ENCODE measurements at regions not wholly inside any gene's neighbourhood (a gene's known extent, or its start where the extent isn't known, plus 50 kb on each side); places are given as distances from the start of the nearest gene placed in this dataset.

DNA sequence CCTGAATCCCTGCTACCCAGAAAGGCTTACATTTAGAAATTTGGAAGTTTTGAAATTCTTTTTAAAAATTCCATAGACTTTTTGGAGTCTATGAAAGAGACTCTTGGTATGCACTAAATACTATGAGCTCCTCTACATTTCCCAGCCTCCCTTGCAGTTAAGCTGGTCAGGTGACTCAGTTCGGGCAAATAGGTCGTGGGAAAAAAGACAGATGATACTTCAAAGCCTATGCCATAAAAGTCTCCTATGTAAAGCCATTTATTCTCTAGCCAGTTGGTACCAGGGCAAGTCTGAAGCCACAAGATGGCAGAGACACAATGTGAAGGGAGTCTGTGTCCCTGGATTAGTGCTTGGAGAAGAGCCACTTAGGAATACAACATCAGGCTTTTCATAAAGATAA is 101.8 kb downstream of the BOD1 start:
- DNase-seq (ENCODE audit: low spot score) (no peak), ATAC-seq (ENCODE audit: low FRiP score) (no peak)
- TF ChIP-seq, protein P1, sequence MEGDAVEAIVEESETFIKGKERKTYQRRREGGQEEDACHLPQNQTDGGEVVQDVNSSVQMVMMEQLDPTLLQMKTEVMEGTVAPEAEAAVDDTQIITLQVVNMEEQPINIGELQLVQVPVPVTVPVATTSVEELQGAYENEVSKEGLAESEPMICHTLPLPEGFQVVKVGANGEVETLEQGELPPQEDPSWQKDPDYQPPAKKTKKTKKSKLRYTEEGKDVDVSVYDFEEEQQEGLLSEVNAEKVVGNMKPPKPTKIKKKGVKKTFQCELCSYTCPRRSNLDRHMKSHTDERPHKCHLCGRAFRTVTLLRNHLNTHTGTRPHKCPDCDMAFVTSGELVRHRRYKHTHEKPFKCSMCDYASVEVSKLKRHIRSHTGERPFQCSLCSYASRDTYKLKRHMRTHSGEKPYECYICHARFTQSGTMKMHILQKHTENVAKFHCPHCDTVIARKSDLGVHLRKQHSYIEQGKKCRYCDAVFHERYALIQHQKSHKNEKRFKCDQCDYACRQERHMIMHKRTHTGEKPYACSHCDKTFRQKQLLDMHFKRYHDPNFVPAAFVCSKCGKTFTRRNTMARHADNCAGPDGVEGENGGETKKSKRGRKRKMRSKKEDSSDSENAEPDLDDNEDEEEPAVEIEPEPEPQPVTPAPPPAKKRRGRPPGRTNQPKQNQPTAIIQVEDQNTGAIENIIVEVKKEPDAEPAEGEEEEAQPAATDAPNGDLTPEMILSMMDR (IDR thresholded peaks at IDR 0.05), result no peak

DNA sequence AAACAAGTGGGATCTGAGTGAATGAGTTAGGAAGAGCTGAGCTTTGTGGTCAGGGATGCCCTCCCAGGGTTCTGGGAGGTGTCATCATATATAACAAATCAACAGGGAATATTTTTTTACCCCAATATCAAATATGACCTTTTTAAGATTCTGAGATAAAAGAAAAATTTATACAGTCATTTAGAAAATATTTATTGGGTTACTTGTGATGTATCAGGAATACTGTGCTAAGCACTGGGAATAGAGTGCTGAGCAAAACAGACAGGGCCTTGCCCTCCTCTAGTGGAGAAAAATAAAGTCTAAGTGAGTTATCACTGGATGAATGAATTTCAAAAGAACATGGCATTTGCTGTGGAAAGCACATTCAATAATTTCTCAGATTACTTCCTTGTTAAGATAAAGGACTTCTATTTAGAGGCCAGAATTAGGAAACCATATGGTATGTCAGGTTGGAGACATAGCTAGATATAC is 102.9 kb downstream of the BOD1 start:
- TF ChIP-seq, protein P1 (IDR thresholded peaks at IDR 0.05), result no peak
- no peak for ATAC-seq (ENCODE audit: low FRiP score)
- no peak for DNase-seq (ENCODE audit: low spot score)

DNA sequence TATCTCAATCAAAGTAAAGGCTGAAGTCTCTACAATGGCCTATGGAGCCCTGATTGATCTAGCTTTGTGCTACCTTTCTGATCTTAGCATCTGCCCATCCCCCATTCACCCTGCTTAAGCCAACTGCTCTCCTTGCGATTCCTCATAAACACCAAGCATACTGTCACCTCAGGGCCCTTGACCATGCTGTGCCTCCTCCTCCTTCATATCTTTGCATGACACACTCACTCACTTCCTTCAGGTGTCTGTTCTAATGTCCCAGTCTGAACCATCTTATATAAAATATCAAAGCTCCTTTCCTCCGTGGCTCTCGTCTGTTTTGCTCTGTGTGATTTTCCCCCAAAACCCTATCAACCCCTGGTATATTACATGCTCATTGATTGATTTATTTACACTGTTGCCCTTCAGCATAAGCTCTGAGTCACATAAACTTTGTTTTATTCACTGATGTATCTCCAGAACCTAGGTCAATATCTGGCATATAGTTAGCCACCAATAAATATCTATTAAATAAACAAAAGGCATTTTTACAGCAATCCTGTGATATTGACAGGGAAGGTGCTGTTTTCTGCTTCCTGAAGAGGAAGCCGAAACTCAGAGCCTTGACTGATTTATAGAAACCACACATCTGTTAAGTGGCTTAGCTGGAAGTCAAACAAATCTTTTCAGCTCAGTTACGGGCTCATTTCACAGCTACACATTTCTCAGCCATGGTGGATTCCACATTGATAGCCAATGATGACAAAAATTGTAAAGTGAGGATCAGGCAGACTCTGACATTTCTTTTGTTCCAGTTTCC is 103.6 kb downstream of the BOD1 start:
- TF ChIP-seq, protein P1 (IDR thresholded peaks at IDR 0.05), result no peak
- DNase-seq (ENCODE audit: low spot score), result no peak
- ATAC-seq (ENCODE audit: low FRiP score), result no peak

DNA sequence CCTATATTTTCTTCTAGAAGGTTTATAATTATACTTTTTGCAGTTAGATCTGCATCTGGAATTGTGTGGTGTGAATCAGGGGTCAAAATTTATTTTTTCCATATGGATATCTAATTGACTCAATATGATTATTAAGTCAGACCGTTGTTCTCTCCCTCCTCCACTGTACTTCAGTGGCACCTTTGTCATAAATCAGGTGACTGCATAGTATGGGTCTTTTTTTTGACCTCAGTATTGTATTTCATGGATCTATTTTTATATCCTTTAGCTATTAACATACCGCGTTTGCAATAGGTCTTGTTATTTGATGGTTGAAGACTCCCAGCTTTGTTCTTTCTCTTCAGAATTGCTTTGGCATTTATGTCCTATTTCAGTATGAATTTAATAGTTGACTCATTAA is 107.4 kb downstream of the BOD1 start:
- ATAC-seq (ENCODE audit: low FRiP score) (no peak), DNase-seq (ENCODE audit: low spot score) (no peak)
- TF ChIP-seq, protein P1 (IDR thresholded peaks at IDR 0.05), result no peak

DNA sequence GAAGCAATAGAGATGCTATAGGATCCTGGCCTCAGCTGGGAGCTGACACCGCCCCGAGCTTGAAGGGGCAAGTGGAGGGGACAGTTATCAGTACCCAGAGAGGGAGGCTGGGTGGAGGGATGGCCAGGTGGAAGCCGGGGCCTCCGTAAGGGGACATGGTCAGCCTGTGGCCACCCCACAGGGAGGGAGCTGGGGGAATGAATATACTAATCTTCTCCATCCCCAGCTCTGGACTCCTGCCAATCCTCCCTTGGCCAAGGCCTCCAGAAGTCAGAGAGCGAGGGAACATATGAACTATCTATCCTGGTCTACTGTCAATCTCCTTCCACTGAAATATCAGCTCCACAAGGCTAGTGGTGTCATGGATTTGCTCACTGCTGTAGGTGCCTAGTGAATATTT is 109.3 kb downstream of the BOD1 start:
- DNase-seq (ENCODE audit: low spot score) (no peak), ATAC-seq (ENCODE audit: low FRiP score) (no peak)

DNA sequence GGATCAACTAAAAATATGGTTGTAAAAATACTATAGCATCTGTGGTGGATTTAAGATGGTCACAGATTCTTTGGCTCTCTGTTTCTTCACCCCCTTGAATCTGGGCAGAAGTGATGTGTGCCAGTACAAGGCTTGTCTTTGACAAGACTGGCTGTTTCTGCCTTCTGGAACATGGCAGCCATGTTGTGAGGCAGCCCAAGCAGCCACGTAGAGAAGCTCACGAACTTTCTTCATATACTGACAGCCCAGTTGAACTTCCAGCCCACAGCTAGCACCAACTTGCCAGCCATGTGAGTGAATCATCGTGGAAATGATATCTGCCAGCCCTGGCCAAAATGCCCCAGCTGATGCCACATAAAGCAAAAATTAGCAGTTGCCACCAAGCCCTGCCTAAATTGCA is 110.8 kb downstream of the BOD1 start:
- DNase-seq (ENCODE audit: low spot score) (no peak), ATAC-seq (ENCODE audit: low FRiP score) (no peak)
- TF ChIP-seq, protein P1 (IDR thresholded peaks at IDR 0.05), result no peak

More for the DNA sequence above, 109.3 kb downstream of the BOD1 start:
- TF ChIP-seq, protein P1 (IDR thresholded peaks at IDR 0.05), result no peak

DNA sequence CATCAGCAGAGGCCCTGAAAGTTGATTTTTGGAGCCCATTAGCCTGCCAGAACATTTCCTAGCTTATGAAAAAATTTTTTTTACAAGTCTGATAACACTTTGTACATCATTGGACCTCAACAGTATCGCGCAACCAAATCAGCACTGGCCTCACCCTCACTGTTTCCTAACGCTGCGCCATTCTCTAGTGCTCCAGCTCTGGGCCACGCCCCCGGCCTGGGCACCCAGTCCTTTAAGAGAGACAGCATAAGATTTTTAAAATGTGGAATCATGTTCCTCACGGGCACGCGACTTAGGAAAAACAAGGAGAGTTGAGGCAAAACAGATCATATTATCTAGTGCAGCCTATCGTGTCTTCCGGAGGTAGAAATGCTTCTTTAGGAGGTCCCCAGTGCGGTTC is 114.5 kb downstream of the BOD1 start:
- no peak for ATAC-seq (ENCODE audit: low FRiP score)

More for the DNA sequence above, 114.5 kb downstream of the BOD1 start:
- DNase-seq (ENCODE audit: low spot score), result no peak
- TF ChIP-seq, protein P1 (IDR thresholded peaks at IDR 0.05), result no peak

Data from omental fat pad (tissue), 3 donors.